GM19372 (cell line): ENCODE measurements at regions not wholly inside any gene's neighbourhood (a gene's known extent, or its start where the extent isn't known, plus 50 kb on each side); places are given as distances from the start of the nearest gene placed in this dataset.
"Not testable (repeated sequence)": the region's sequence is repeated elsewhere in the genome, so short reads cannot be mapped to it uniquely, and the experiment has no call there.

Experiments used
- ATAC-seq: cut with Tn5 transposase; IDR thresholded peaks from one replicate; pipeline ENCODE4 v1.9.1; 2021; ENCODE audit warnings: mild to moderate bottlenecking, low read depth, moderate library complexity; ENCODE audit not compliant: unreplicated experiment

- no peak for ATAC-seq
These were observed 169.9 kb downstream of the CPE start for GRCh38 chr4:165548702-165549101.

GRCh38 chr4:165553221-165553810 is 174.5 kb downstream of the CPE start:
- no peak for ATAC-seq

- ATAC-seq: no peak
These were observed 176.5 kb downstream of the CPE start for GRCh38 chr4:165555302-165555701.

- ATAC-seq: no peak
These were observed 177.6 kb downstream of the CPE start for GRCh38 chr4:165556383-165556782.

- ATAC-seq: no peak
These were observed 182.1 kb downstream of the CPE start for GRCh38 chr4:165560941-165561340.

- ATAC-seq: no peak
These were observed 185.0 kb downstream of the CPE start for GRCh38 chr4:165563851-165564250.

GRCh38 chr4:165569031-165569430 is 190.2 kb downstream of the CPE start:
- no peak for ATAC-seq

GRCh38 chr4:165571476-165571875 is 192.7 kb downstream of the CPE start:
- ATAC-seq: not testable (repeated sequence)

GRCh38 chr4:165580351-165580905 is 201.6 kb downstream of the CPE start:
- ATAC-seq: no peak

- no peak for ATAC-seq
These were observed 204.5 kb downstream of the CPE start for GRCh38 chr4:165583341-165583740.

- ATAC-seq: no peak
These were observed 206.1 kb downstream of the CPE start for GRCh38 chr4:165584916-165585315.

- ATAC-seq: no peak
These were observed 209.9 kb downstream of the CPE start for GRCh38 chr4:165588534-165589315.

- no peak for ATAC-seq
These were observed 213.6 kb downstream of the CPE start for GRCh38 chr4:165592386-165592785.

GRCh38 chr4:165597581-165598480 is 219.0 kb downstream of the CPE start:
- ATAC-seq: no peak

- ATAC-seq: no peak
These were observed 222.3 kb downstream of the CPE start for GRCh38 chr4:165600959-165601683.

GRCh38 chr4:165602621-165603020 is 223.8 kb downstream of the CPE start:
- ATAC-seq: no peak

- no peak for ATAC-seq
These were observed 225.4 kb downstream of the CPE start for GRCh38 chr4:165604181-165604580.

GRCh38 chr4:165605811-165606210 is 227.0 kb downstream of the CPE start:
- no peak for ATAC-seq

- no peak for ATAC-seq
These were observed 227.8 kb downstream of the CPE start for GRCh38 chr4:165606465-165607205.

GRCh38 chr4:165609653-165610052 is 230.8 kb downstream of the CPE start:
- ATAC-seq: no peak
